ENCODE measurements at regions not wholly inside any gene's neighbourhood (a gene's known extent, or its start where the extent isn't known, plus 50 kb on each side); places are given as distances from the start of the nearest gene placed in this dataset.

DNA sequence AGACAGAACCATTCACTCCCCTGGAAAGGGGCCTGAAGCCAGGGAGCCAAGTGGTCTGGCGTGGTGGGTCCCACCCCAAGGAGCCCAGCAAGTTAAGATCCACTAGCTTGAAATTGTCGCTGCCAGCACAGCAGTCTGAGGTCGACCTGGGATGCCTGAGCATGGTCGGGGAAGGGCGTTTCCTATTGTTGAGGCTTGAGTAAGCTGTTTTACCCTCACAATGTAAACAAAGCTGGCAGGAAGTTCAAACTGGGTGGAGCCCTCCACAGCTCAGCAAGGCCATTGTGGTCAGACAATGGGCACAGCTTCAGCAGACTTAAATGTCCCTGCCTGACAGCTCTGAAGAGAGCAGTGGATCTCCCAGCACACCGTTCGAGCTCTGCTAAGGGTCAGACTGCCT, 195.6 kb upstream of the DACH1 start:
- no peak for DNase-seq (ENCODE audit: low read depth in 1 of 2, low spot score in 1 of 2)
- Histone ChIP-seq H3K4me3 (replicated peaks; ENCODE audit: insufficient read depth, low read length) (no peak overlapping the region), H3K27ac (replicated peaks) (no peak overlapping the region), H3K27me3 (ENCODE audit: insufficient read depth, poor library complexity, severe bottlenecking) (no peaks in the 10 kb centered on the region)
- TF ChIP-seq POLR2AphosphoS5 (IDR thresholded peaks at IDR 0.05; ENCODE audit: low read depth) (no peak), GABPA (IDR thresholded peaks at IDR 0.05; ENCODE audit: low read depth) (no peak)

DNA sequence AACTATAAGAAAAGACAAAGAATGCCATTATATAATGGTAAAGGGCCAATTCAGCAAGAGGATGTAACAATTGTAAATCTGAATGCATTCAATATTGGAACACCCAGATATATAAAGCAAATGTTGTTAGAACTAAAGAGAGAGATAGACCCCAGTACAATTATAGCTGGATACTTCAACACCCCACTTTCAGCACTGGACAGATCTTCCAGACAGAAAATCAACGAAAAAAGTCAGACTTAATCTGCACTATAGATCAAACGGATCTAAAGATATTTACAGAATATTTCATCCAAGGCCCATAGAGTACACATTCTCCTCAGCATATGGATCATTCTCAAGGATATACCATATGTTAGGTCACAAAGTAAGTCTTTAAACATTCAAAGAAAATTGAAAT, 194.6 kb upstream of the DACH1 start:
- no peak overlapping the region for H3K4me3 ChIP-seq (replicated peaks; ENCODE audit: insufficient read depth, low read length)
- DNase-seq (ENCODE audit: low read depth in 1 of 2, low spot score in 1 of 2): no peak
- H3K27ac ChIP-seq (replicated peaks): no peak overlapping the region
- TF ChIP-seq, protein P1, sequence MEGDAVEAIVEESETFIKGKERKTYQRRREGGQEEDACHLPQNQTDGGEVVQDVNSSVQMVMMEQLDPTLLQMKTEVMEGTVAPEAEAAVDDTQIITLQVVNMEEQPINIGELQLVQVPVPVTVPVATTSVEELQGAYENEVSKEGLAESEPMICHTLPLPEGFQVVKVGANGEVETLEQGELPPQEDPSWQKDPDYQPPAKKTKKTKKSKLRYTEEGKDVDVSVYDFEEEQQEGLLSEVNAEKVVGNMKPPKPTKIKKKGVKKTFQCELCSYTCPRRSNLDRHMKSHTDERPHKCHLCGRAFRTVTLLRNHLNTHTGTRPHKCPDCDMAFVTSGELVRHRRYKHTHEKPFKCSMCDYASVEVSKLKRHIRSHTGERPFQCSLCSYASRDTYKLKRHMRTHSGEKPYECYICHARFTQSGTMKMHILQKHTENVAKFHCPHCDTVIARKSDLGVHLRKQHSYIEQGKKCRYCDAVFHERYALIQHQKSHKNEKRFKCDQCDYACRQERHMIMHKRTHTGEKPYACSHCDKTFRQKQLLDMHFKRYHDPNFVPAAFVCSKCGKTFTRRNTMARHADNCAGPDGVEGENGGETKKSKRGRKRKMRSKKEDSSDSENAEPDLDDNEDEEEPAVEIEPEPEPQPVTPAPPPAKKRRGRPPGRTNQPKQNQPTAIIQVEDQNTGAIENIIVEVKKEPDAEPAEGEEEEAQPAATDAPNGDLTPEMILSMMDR (IDR thresholded peaks at IDR 0.05; ENCODE audit: insufficient read depth, low read length): no peak
- no peak for TF ChIP-seq SPI1 (IDR thresholded peaks at IDR 0.05; ENCODE audit: borderline replicate concordance, low read depth)
- TF ChIP-seq, protein P2, sequence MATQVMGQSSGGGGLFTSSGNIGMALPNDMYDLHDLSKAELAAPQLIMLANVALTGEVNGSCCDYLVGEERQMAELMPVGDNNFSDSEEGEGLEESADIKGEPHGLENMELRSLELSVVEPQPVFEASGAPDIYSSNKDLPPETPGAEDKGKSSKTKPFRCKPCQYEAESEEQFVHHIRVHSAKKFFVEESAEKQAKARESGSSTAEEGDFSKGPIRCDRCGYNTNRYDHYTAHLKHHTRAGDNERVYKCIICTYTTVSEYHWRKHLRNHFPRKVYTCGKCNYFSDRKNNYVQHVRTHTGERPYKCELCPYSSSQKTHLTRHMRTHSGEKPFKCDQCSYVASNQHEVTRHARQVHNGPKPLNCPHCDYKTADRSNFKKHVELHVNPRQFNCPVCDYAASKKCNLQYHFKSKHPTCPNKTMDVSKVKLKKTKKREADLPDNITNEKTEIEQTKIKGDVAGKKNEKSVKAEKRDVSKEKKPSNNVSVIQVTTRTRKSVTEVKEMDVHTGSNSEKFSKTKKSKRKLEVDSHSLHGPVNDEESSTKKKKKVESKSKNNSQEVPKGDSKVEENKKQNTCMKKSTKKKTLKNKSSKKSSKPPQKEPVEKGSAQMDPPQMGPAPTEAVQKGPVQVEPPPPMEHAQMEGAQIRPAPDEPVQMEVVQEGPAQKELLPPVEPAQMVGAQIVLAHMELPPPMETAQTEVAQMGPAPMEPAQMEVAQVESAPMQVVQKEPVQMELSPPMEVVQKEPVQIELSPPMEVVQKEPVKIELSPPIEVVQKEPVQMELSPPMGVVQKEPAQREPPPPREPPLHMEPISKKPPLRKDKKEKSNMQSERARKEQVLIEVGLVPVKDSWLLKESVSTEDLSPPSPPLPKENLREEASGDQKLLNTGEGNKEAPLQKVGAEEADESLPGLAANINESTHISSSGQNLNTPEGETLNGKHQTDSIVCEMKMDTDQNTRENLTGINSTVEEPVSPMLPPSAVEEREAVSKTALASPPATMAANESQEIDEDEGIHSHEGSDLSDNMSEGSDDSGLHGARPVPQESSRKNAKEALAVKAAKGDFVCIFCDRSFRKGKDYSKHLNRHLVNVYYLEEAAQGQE (IDR thresholded peaks at IDR 0.05; ENCODE audit: insufficient replicate concordance, low read depth): peak; percentile 81
- H3K27me3 ChIP-seq (ENCODE audit: insufficient read depth, poor library complexity, severe bottlenecking): no peaks in the 10 kb centered on the region

DNA sequence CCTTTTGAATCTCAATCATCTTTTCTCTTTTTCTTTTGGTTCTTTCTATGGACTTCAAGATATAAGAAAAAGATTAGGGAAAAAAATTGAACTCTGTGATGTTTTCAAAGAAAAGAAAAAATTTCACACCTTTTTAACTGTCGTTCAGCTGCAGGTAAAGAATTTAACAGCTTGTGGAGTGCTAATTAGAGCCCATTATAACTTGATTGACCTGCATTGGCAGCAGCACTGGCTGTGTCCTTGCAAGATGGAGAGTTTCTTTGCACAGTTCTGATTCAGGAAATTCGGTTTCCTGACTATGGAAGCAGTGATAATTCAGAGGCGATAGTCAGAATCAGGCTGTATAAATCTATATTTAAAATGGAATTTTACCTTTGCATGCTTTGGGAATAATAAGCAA, 183.2 kb upstream of the DACH1 start:
- Histone ChIP-seq H3K27me3 (ENCODE audit: insufficient read depth, poor library complexity, severe bottlenecking) (no peaks in the 10 kb centered on the region), H3K27ac (replicated peaks) (no peak overlapping the region), H3K4me3 (replicated peaks; ENCODE audit: insufficient read depth, low read length) (no peak overlapping the region)
- no peak for DNase-seq (ENCODE audit: low read depth in 1 of 2, low spot score in 1 of 2)
- TF ChIP-seq, protein P2 (IDR thresholded peaks at IDR 0.05; ENCODE audit: insufficient replicate concordance, low read depth): no peak
- TF ChIP-seq GABPA (IDR thresholded peaks at IDR 0.05; ENCODE audit: low read depth): no peak
- TF ChIP-seq, protein P1 (IDR thresholded peaks at IDR 0.05; ENCODE audit: insufficient read depth, low read length): no peak
- no peak for TF ChIP-seq POLR2AphosphoS5 (IDR thresholded peaks at IDR 0.05; ENCODE audit: low read depth)
- no peak for TF ChIP-seq SPI1 (IDR thresholded peaks at IDR 0.05; ENCODE audit: borderline replicate concordance, low read depth)

DNA sequence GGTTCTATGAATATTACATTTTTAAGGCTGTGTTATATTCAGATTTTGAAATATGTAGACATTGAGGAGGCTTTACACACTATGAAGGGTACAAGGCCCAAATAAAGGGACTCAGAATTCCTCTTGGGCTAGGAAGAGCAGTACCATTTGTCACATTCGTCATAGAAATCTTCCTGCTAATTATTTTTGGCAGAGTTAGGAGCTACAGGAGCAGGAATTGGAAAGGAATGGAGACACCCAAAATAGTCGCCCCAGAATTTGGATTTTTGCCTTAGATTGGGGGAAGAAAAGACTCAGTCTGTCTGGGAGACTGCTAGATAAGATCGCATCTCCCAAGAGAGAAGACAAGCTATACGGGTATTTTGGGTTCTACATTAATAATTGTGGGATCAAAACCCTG, 176.4 kb upstream of the DACH1 start:
- Histone ChIP-seq H3K4me3 (replicated peaks; ENCODE audit: insufficient read depth, low read length) (no peak overlapping the region), H3K27me3 (ENCODE audit: insufficient read depth, poor library complexity, severe bottlenecking) (no peaks in the 10 kb centered on the region), H3K27ac (replicated peaks) (no peak overlapping the region)
- no peak for TF ChIP-seq SPI1 (IDR thresholded peaks at IDR 0.05; ENCODE audit: borderline replicate concordance, low read depth)
- DNase-seq (ENCODE audit: low read depth in 1 of 2, low spot score in 1 of 2): no peak

DNA sequence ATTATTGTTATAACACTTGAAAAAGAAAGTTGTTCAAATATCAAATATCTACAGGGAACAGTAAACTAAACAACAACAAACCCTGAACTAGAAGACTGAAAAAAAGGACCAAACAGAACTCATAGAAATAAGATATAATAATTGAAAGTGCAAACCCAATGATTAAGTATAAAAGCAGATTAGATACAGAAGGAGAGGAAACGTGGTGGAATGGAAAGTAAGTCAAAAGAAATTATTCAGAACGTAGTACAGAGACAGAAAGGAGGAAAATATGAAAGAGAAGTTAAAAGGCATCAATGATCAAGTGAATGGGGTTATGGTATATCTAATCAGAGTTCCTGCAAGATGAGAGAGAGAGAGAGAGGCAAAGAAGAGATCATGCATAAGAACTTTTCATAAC, 174.2 kb upstream of the DACH1 start:
- no peak for DNase-seq (ENCODE audit: low read depth in 1 of 2, low spot score in 1 of 2)
- H3K4me3 ChIP-seq (replicated peaks; ENCODE audit: insufficient read depth, low read length): no peak overlapping the region
- no peak overlapping the region for H3K27ac ChIP-seq (replicated peaks)
- TF ChIP-seq SPI1 (IDR thresholded peaks at IDR 0.05; ENCODE audit: borderline replicate concordance, low read depth): no peak
- TF ChIP-seq, protein P2 (IDR thresholded peaks at IDR 0.05; ENCODE audit: insufficient replicate concordance, low read depth): no peak
- TF ChIP-seq, protein P1 (IDR thresholded peaks at IDR 0.05; ENCODE audit: insufficient read depth, low read length): no peak
- no peak for TF ChIP-seq GABPA (IDR thresholded peaks at IDR 0.05; ENCODE audit: low read depth)
- TF ChIP-seq POLR2AphosphoS5 (IDR thresholded peaks at IDR 0.05; ENCODE audit: low read depth): no peak
- H3K27me3 ChIP-seq (ENCODE audit: insufficient read depth, poor library complexity, severe bottlenecking): no peaks in the 10 kb centered on the region
